DND-41 (cell line): ENCODE measurements at regions not wholly inside any gene's neighbourhood (a gene's known extent, or its start where the extent isn't known, plus 50 kb on each side); places are given as distances from the start of the nearest gene placed in this dataset.

Experiments
- ATAC-seq: fragments of 200-7000 bp; cut with Tn5 transposase; 3 replicates; pipeline ENCODE4 v1.9.1; 2021; ENCODE audit warnings: low read depth; ENCODE audit not compliant: insufficient read depth
- DNase-seq: peaks from one replicate; pipeline ENCODE4 v3.0.0-alpha.2; 2020
- H2AFZ ChIP-seq: 2 replicates; pipeline ENCODE4 v1.6.0; 2012; ENCODE audit warnings: low read depth, low read length
- H3K27ac ChIP-seq: 2 replicates; pipeline ENCODE4 v1.5.1; 2012; ENCODE audit warnings: low read length, inconsistent platforms
- H3K27me3 ChIP-seq: fragments of 200-600 bp; sonication (generic); 2 replicates; pipeline ENCODE4 v1.6.0; 2012; ENCODE audit warnings: low read length, mild to moderate bottlenecking, inconsistent platforms; ENCODE audit not compliant: insufficient read depth, poor library complexity
- H3K36me3 ChIP-seq: 2 replicates; pipeline ENCODE4 v1.5.1; 2012; ENCODE audit warnings: low read length, inconsistent platforms; ENCODE audit not compliant: insufficient read depth
- H3K4me1 ChIP-seq: 2 replicates; pipeline ENCODE4 v1.5.1; 2012; ENCODE audit warnings: mild to moderate bottlenecking, low read length; ENCODE audit not compliant: insufficient read depth
- H3K4me2 ChIP-seq: 2 replicates; pipeline ENCODE4 v1.6.0; 2012; ENCODE audit warnings: mild to moderate bottlenecking, moderate library complexity, low read length, inconsistent platforms; ENCODE audit not compliant: insufficient read depth
- H3K4me3 ChIP-seq, 2 experiments: fragments of 200-600 bp in 1 of 2; shearing (Covaris generic) in 1 of 2; 2 replicates each; pipeline ENCODE4 v1.5.1; 2012 to 2016; ENCODE audit warnings: inconsistent platforms in 2 of 2, low read length in 2 of 2, mild to moderate bottlenecking in 2 of 2, low read depth in 1 of 2, moderate library complexity in 1 of 2
- H3K79me2 ChIP-seq: 2 replicates; pipeline ENCODE4 v1.6.0; 2012; ENCODE audit warnings: low read length, inconsistent platforms; ENCODE audit not compliant: insufficient read depth
- H3K9ac ChIP-seq: 2 replicates; pipeline ENCODE4 v1.6.0; 2012; ENCODE audit warnings: low read depth, mild to moderate bottlenecking, inconsistent platforms, low read length, moderate library complexity
- H3K9me3 ChIP-seq: 2 replicates; pipeline ENCODE4 v1.5.1; 2012; ENCODE audit warnings: low read length, moderate library complexity, mild to moderate bottlenecking, inconsistent platforms; ENCODE audit not compliant: insufficient read depth, severe bottlenecking
- H4K20me1 ChIP-seq: 2 replicates; pipeline ENCODE4 v1.6.0; 2012; ENCODE audit warnings: low read length; ENCODE audit not compliant: insufficient read depth
- CTCF ChIP-seq: IDR thresholded peaks from 2 replicates; pipeline ENCODE4 v1.5.1; 2012; ENCODE audit warnings: borderline replicate concordance, low read length, moderate library complexity, mild to moderate bottlenecking; ENCODE audit not compliant: poor library complexity, severe bottlenecking; ENCODE audit errors: extremely low read depth
- EZH2 ChIP-seq: IDR thresholded peaks from 3 replicates; pipeline ENCODE4 v1.6.1; 2012; ENCODE audit warnings: borderline replicate concordance, low read depth, mild to moderate bottlenecking, moderate library complexity, low read length, inconsistent platforms; ENCODE audit not compliant: severe bottlenecking

GRCh38 chr1:30101487-30102227 is 621.7 kb downstream of the MATN1 start:
- H3K79me2 ChIP-seq: no peaks in the 10 kb centered on the region
- H3K27me3 ChIP-seq: no peaks in the 10 kb centered on the region
- H4K20me1 ChIP-seq: no peaks in the 10 kb centered on the region
- TF ChIP-seq EZH2 (no peak), CTCF (no peak)
- H3K27ac ChIP-seq: no peak overlapping the region
- no peak overlapping the region for H2AFZ ChIP-seq
- no peaks in the 10 kb centered on the region for H3K9me3 ChIP-seq
- no peaks in the 10 kb centered on the region for H3K4me1 ChIP-seq
- no peak for ATAC-seq
- H3K9ac ChIP-seq: no peak overlapping the region
- no peak overlapping the region for H3K4me2 ChIP-seq
- H3K4me3 ChIP-seq: no peak overlapping the region
- no peak for DNase-seq
- H3K36me3 ChIP-seq: no peaks in the 10 kb centered on the region

GRCh38 chr1:30101016-30101415 is 622.4 kb downstream of the MATN1 start:
- H3K9ac ChIP-seq: no peak overlapping the region
- no peak for ATAC-seq
- H3K9me3 ChIP-seq: no peaks in the 10 kb centered on the region
- H4K20me1 ChIP-seq: no peaks in the 10 kb centered on the region
- no peak overlapping the region for H3K27ac ChIP-seq
- H2AFZ ChIP-seq: no peak overlapping the region
- H3K79me2 ChIP-seq: no peaks in the 10 kb centered on the region
- H3K4me3 ChIP-seq: no peak overlapping the region
- no peak for DNase-seq
- TF ChIP-seq EZH2: no peak
- no peak for TF ChIP-seq CTCF
- H3K4me1 ChIP-seq: no peaks in the 10 kb centered on the region
- no peaks in the 10 kb centered on the region for H3K27me3 ChIP-seq
- no peak overlapping the region for H3K4me2 ChIP-seq
- H3K36me3 ChIP-seq: no peaks in the 10 kb centered on the region

GRCh38 chr1:30100524-30100862 is 622.9 kb downstream of the MATN1 start:
- no peak for TF ChIP-seq EZH2
- no peak for TF ChIP-seq CTCF
- H3K9ac ChIP-seq: no peak overlapping the region
- H3K27ac ChIP-seq: no peak overlapping the region
- no peak overlapping the region for H3K4me3 ChIP-seq
- ATAC-seq: no peak
- H3K4me1 ChIP-seq: no peaks in the 10 kb centered on the region
- DNase-seq: no peak
- H4K20me1 ChIP-seq: no peaks in the 10 kb centered on the region
- H3K79me2 ChIP-seq: no peaks in the 10 kb centered on the region
- no peak overlapping the region for H3K4me2 ChIP-seq
- no peaks in the 10 kb centered on the region for H3K9me3 ChIP-seq
- H3K27me3 ChIP-seq: no peaks in the 10 kb centered on the region
- no peak overlapping the region for H2AFZ ChIP-seq
- H3K36me3 ChIP-seq: no peaks in the 10 kb centered on the region
